Neuron (in vitro differentiated cells): ENCODE measurements at regions not wholly inside any gene's neighbourhood (a gene's known extent, or its start where the extent isn't known, plus 50 kb on each side); places are given as distances from the start of the nearest gene placed in this dataset.

Experiments used
- H2AFZ ChIP-seq: one replicate; pipeline ENCODE4 v1.6.1; 2013; ENCODE audit warnings: low read depth, mild to moderate bottlenecking, inconsistent platforms, low read length, moderate library complexity
- H3K27me3 ChIP-seq: one replicate; pipeline ENCODE4 v1.6.1; 2013; ENCODE audit warnings: low read length; ENCODE audit not compliant: insufficient read depth
- H3K36me3 ChIP-seq: one replicate; pipeline ENCODE4 v1.6.1; 2013; ENCODE audit warnings: low read length; ENCODE audit not compliant: insufficient read depth
- H3K4me1 ChIP-seq: one replicate; pipeline ENCODE4 v1.6.1; 2013; ENCODE audit warnings: low read length; ENCODE audit not compliant: insufficient read depth
- H3K4me3 ChIP-seq: 2 replicates; pipeline ENCODE4 v1.5.1; 2013; ENCODE audit warnings: mild to moderate bottlenecking, low read length, moderate library complexity
- H3K9me3 ChIP-seq: one replicate; pipeline ENCODE4 v1.6.1; 2013; ENCODE audit warnings: low read length

DNA sequence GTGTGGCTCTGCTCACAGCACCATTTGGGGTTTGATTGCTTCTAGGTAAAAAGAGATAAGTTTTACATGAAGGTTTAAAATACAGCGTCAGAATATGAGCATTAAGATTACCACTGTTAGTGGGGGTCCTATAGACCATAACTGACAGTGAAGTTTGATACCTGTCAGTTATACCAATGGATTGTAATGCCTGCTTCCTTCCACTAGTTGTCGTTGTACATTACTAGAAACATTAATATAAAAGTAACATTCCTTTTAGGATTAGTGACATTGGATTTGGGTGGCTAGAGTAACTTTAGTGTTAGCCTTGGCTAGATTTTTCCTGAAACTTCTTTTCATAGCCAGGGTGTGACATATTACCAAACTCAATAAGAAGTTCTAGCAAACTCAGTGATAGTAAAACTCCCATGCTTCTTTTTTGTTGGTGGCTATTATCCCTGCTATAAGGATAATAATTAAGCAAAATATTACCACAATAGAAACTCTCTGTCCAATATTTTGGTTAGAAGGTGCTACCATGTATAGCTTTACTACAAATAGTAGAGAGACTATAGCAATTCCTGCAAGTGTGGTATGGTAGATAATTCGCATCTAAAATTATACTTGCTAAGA lies 57.1 kb downstream of the FAM181B start:
- H3K27me3 ChIP-seq: no peaks in the 10 kb centered on the region
- H3K4me1 ChIP-seq: no peaks in the 10 kb centered on the region
- no peak overlapping the region for H2AFZ ChIP-seq
- no peaks in the 10 kb centered on the region for H3K36me3 ChIP-seq
- no peak overlapping the region for H3K4me3 ChIP-seq
- H3K9me3 ChIP-seq: no peaks in the 10 kb centered on the region

- Histone ChIP-seq H3K4me3 (no peak overlapping the region), H2AFZ (no peak overlapping the region), H3K27me3 (no peaks in the 10 kb centered on the region), H3K36me3 (no peaks in the 10 kb centered on the region), H3K9me3 (no peaks in the 10 kb centered on the region), H3K4me1 (no peaks in the 10 kb centered on the region)
Observed at GRCh38 chr11:82675838-82676237, 57.8 kb downstream of the FAM181B start.

DNA sequence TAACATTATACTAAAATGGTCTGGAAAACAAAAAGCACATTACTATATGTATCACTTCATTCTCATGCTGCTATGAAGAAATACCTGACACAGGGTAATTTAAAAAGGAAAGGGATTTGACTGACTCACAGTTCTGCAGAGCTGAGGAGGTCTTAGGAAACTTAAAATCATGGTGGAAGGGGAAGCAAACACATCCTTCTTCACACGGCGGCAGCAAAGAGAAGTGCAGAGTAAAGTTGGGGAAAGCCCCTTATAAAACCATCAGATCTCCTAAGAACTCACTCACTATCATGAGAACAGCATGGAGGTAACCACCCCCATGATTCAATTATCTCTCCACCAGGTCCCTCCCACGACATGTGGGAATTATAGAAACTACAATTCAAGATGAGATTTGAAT lies 60.0 kb downstream of the FAM181B start:
- no peak overlapping the region for H2AFZ ChIP-seq
- H3K27me3 ChIP-seq: no peaks in the 10 kb centered on the region
- H3K4me3 ChIP-seq: no peak overlapping the region
- H3K4me1 ChIP-seq: no peaks in the 10 kb centered on the region
- H3K9me3 ChIP-seq: no peaks in the 10 kb centered on the region
- no peaks in the 10 kb centered on the region for H3K36me3 ChIP-seq

DNA sequence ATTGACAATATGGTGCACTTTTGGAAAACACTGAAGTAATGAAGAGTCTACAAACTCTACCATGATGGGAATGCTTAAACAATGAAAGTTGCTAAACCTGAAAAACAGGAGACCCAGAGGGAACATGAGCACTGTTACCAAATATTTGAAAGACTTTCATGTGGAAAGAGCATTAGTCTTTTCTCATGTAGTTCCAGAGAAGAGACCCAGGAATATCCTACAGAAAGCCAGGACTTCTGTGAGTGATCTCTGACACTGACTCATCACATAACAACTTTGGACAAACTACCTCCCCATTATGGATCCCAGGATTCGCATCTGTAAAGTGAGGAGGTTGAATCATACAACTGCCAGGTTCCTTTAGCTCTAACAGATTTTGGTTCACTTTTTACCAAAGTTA lies 62.2 kb downstream of the FAM181B start:
- H3K9me3 ChIP-seq: no peaks in the 10 kb centered on the region
- H2AFZ ChIP-seq: no peak overlapping the region
- H3K4me3 ChIP-seq: no peak overlapping the region
- no peaks in the 10 kb centered on the region for H3K27me3 ChIP-seq
- no peaks in the 10 kb centered on the region for H3K36me3 ChIP-seq
- no peaks in the 10 kb centered on the region for H3K4me1 ChIP-seq

GRCh38 chr11:82663535-82663934 lies 70.1 kb downstream of the FAM181B start:
- no peaks in the 10 kb centered on the region for H3K4me1 ChIP-seq
- H3K27me3 ChIP-seq: no peaks in the 10 kb centered on the region
- H2AFZ ChIP-seq: no peak overlapping the region
- no peaks in the 10 kb centered on the region for H3K36me3 ChIP-seq
- no peaks in the 10 kb centered on the region for H3K9me3 ChIP-seq
- H3K4me3 ChIP-seq: no peak overlapping the region

DNA sequence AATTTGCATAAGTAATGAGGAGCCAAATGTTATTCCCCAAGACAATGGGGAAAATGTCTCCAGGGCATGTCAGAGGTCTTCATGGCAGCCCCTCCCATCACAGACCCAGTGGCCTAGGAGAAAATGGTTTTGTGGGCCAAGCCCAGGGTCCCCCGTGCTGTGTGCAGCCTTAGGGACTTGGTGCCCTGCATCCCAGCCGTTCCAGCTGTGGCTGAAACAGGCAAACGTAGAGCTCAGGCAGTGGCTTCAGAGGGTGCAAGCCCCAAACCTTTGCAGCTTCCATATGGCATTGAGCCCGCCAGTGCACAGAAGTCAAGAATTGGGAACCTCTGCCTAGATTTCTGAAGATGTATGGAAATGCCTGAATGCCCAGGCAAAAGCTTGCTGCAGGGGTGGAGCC lies 79.9 kb downstream of the FAM181B start:
- H3K4me3 ChIP-seq: no peak overlapping the region
- H3K4me1 ChIP-seq: no peaks in the 10 kb centered on the region
- no peaks in the 10 kb centered on the region for H3K36me3 ChIP-seq
- no peaks in the 10 kb centered on the region for H3K27me3 ChIP-seq
- H2AFZ ChIP-seq: no peak overlapping the region
- no peaks in the 10 kb centered on the region for H3K9me3 ChIP-seq

DNA sequence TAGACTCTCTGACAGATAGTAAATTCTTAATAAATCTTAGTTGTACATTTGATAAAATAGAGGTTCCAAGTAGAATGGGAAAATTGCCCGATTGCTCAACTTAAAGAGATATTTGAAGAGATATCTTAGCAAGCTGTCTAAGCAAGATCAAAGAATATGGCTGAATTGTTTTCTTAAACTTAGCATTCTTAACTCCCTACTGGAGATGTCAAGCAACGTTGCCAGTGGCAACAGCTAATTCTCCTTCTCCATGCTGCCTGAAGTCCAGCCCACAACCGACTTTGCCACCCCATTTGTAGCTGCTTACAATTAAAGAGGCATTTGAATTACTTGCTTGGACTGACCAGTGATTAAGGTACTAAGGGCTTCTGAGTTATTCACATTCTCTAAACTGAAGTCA lies 94.4 kb downstream of the FAM181B start:
- Histone ChIP-seq H2AFZ (no peak overlapping the region), H3K36me3 (no peaks in the 10 kb centered on the region), H3K9me3 (no peaks in the 10 kb centered on the region)

DNA sequence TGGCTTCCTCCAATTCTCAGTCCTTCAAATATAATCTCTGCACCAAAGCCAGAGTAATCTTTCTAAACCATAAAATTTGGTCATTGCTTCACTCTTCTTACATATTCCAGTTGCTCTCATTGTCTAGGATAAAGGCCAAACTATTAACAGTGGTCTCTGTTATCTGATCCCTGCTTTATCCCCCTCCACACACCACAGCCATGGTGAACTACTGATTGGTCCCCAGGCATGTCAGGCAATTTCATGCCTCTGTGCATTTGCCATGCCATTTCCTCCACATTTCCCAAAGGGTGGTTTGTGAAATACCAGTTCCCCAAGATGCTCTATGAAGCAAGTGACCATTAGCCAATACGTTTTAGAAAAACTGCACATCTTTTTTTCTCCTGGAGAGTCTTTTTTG lies 97.0 kb downstream of the FAM181B start:
- Histone ChIP-seq H3K27me3 (no peaks in the 10 kb centered on the region), H3K36me3 (no peaks in the 10 kb centered on the region), H2AFZ (no peak overlapping the region), H3K4me3 (no peak overlapping the region), H3K9me3 (no peaks in the 10 kb centered on the region), H3K4me1 (no peaks in the 10 kb centered on the region)

More for the DNA sequence above, 94.4 kb downstream of the FAM181B start:
- Histone ChIP-seq H3K27me3 (no peaks in the 10 kb centered on the region), H3K4me3 (no peak overlapping the region), H3K4me1 (no peaks in the 10 kb centered on the region)

DNA sequence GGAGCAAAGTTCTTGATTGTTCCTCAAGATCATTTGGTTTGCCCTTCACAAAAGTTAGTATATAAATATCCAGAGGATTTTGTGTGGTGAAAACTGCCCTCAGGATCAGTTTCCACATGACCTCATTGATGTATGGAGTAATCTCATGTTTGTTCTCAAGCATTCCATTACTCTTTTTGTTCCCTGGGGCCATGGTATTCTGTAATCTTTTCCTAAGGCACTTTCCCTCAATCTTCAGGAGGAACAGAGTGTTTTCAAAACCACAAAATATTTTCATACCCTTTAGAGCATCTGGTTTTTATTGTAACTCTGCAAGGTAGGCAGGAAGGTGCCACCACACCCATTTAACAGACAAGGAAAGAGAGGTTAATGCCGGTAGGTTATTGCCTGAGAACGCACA lies 99.6 kb downstream of the FAM181B start:
- H3K27me3 ChIP-seq: no peaks in the 10 kb centered on the region
- H3K36me3 ChIP-seq: no peaks in the 10 kb centered on the region
- no peak overlapping the region for H3K4me3 ChIP-seq
- H3K4me1 ChIP-seq: no peaks in the 10 kb centered on the region
- H3K9me3 ChIP-seq: no peaks in the 10 kb centered on the region
- H2AFZ ChIP-seq: no peak overlapping the region

DNA sequence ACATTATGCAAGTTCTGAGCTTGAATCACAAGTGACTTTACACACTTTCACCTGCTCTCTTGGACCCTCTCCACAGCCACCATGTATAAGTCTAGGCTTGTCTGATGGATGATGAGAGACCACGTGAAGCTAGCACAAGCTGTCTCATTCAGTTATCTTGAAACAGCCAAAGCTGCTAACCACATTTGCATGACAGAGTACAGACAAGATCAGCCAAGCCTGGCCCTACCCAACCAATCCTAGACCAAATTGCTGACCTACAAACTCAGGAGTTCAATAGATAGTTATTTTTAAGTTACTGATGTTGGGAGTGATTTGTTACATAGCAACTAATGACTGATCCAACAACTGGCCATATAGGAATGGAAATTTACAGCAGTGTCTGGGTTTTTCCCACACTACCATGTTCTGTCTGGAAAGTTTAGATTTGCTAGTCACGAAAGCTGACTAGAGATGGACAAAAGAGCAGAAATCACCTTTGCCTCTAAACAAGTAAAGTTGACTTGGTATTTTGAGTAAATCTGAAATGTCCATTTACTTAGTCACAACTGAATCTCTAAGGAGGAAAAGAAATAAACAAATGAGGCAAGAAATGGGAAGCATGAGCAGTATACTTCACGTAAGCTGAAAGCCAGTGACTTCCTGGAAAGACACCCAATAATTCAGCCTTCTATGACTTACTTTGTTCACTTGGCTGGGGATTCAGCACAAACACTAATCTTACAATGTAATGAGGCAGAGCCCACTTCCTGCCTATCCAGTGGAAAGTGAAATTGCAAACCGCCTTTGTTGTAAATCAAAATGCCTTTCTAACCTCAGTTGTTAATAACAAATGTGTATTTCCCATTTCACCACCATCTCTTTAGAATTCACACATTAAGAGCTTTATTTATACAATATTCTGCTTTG lies 101.7 kb downstream of the FAM181B start:
- Histone ChIP-seq H3K9me3 (no peaks in the 10 kb centered on the region), H3K36me3 (no peaks in the 10 kb centered on the region), H2AFZ (no peak overlapping the region), H3K4me3 (no peak overlapping the region), H3K4me1 (no peaks in the 10 kb centered on the region), H3K27me3 (no peaks in the 10 kb centered on the region)

GRCh38 chr11:82610671-82611070 lies 123.0 kb downstream of the FAM181B start:
- H3K9me3 ChIP-seq: no peaks in the 10 kb centered on the region
- H3K4me3 ChIP-seq: no peak overlapping the region
- no peaks in the 10 kb centered on the region for H3K4me1 ChIP-seq
- no peaks in the 10 kb centered on the region for H3K27me3 ChIP-seq
- H2AFZ ChIP-seq: no peak overlapping the region
- no peaks in the 10 kb centered on the region for H3K36me3 ChIP-seq

DNA sequence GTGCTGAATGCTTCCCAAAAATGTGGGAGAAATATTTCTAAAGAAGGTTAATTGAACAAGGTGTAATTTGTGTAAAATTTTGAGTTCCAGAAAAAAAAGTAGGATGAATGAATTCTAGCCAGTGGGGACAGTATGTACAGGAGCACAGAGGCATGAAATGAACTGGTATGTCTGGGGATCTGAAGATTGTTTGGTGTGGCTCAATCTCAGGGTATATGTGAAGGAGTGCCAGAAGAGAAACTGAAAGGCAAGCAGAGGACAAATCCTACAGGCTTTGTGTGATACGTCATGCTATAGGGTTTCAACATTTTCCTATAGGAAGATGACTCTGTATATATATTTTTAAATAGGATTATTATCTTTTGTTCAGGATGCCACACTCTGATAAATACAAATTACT lies 126.9 kb downstream of the FAM181B start:
- Histone ChIP-seq H3K4me1 (no peaks in the 10 kb centered on the region), H2AFZ (no peak overlapping the region), H3K4me3 (no peak overlapping the region), H3K9me3 (no peaks in the 10 kb centered on the region), H3K27me3 (no peaks in the 10 kb centered on the region), H3K36me3 (no peaks in the 10 kb centered on the region)

DNA sequence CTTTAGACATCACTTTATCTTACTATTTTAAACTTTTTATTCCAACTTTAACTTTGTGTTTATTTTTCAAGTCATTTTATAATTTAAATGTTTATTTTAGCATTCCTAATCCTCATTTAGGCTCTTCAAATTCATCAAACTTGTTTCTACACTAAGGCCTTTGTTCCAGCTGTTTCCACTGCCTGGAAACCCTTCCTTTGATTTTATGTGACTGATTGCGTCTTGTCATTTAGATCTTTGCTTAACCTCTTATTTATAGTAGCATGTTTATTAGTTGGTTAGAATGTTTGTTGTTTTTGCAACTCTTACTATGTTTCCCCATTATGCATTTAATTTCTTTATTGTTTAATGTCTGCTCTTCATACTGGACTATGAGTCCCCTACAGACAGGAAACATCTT lies 132.0 kb downstream of the FAM181B start:
- Histone ChIP-seq H3K27me3 (no peaks in the 10 kb centered on the region), H2AFZ (no peak overlapping the region), H3K36me3 (no peaks in the 10 kb centered on the region), H3K4me1 (no peaks in the 10 kb centered on the region), H3K4me3 (no peak overlapping the region), H3K9me3 (no peaks in the 10 kb centered on the region)
